ENCODE measurements at regions not wholly inside any gene's neighbourhood (a gene's known extent, or its start where the extent isn't known, plus 50 kb on each side); places are given as distances from the start of the nearest gene placed in this dataset.

GRCh38 chr15:85859671-85860070 is 64.9 kb upstream of the KLHL25 start:
- Histone ChIP-seq H3K36me3 (ENCODE audit: insufficient read depth, low read length) (no peaks in the 10 kb centered on the region), H3K4me3 (ENCODE audit: insufficient read depth, low read depth, low read length) (no peak overlapping the region), H3K9me3 (ENCODE audit: insufficient read depth, low read depth, low read length) (no peaks in the 10 kb centered on the region), H4K20me1 (ENCODE audit: insufficient read depth, low read length) (no peaks in the 10 kb centered on the region), H3K27ac (ENCODE audit: low read depth, low read length) (no peak overlapping the region), H3K4me1 (ENCODE audit: insufficient read depth, low read length) (no peaks in the 10 kb centered on the region), H3K79me2 (ENCODE audit: insufficient read depth, low read length) (no peaks in the 10 kb centered on the region), H3K9ac (ENCODE audit: low read length) (no peak overlapping the region), H3K27me3 (ENCODE audit: insufficient read depth, low read length) (peaks cover 2% of the 10 kb centered on the region), H2AFZ (ENCODE audit: low read depth, low read length) (no peak overlapping the region), H3K4me2 (ENCODE audit: low read length) (no peak overlapping the region)
- FAIRE-seq (no peak), DNase-seq (ENCODE audit: low read depth) (no peak)
- H3K4me3 Mint-ChIP-seq (ENCODE audit: unreplicated experiment) = no peak overlapping the region
- TF ChIP-seq EZH2 (IDR thresholded peaks at IDR 0.05; ENCODE audit: insufficient read depth, low read length) (no peak), CTCF (IDR thresholded peaks at IDR 0.05; ENCODE audit: insufficient read depth, low read depth, low read length) (no peak)
- peaks cover 23% of the 10 kb centered on the region for H3K27me3 Mint-ChIP-seq (ENCODE audit: low read depth, unreplicated experiment)
- H3K27ac Mint-ChIP-seq (ENCODE audit: unreplicated experiment) = no peak overlapping the region
- H3K4me1 Mint-ChIP-seq (ENCODE audit: low read depth, unreplicated experiment) = no peaks in the 10 kb centered on the region
- no peaks in the 10 kb centered on the region for H3K36me3 Mint-ChIP-seq (ENCODE audit: low read depth, unreplicated experiment)
- H3K9me3 Mint-ChIP-seq (ENCODE audit: unreplicated experiment) = no peaks in the 10 kb centered on the region

GRCh38 chr15:85860394-85861161 is 65.9 kb upstream of the KLHL25 start:
- no peaks in the 10 kb centered on the region for H3K36me3 Mint-ChIP-seq (ENCODE audit: low read depth, unreplicated experiment)
- no peaks in the 10 kb centered on the region for H3K9me3 ChIP-seq (ENCODE audit: insufficient read depth, low read depth, low read length)
- TF ChIP-seq EZH2 (IDR thresholded peaks at IDR 0.05; ENCODE audit: insufficient read depth, low read length) = no peak
- TF ChIP-seq CTCF (IDR thresholded peaks at IDR 0.05; ENCODE audit: insufficient read depth, low read depth, low read length) = no peak
- no peak overlapping the region for H3K4me3 ChIP-seq (ENCODE audit: insufficient read depth, low read depth, low read length)
- no peak overlapping the region for H2AFZ ChIP-seq (ENCODE audit: low read depth, low read length)
- H3K9me3 Mint-ChIP-seq (ENCODE audit: unreplicated experiment) = no peaks in the 10 kb centered on the region
- DNase-seq (ENCODE audit: low read depth) (no peak), FAIRE-seq (no peak)
- H3K27ac ChIP-seq (ENCODE audit: low read depth, low read length) = no peak overlapping the region
- no peak overlapping the region for H3K4me3 Mint-ChIP-seq (ENCODE audit: unreplicated experiment)
- H3K9ac ChIP-seq (ENCODE audit: low read length) = no peak overlapping the region
- no peaks in the 10 kb centered on the region for H3K36me3 ChIP-seq (ENCODE audit: insufficient read depth, low read length)
- no peaks in the 10 kb centered on the region for H4K20me1 ChIP-seq (ENCODE audit: insufficient read depth, low read length)
- H3K27me3 ChIP-seq (ENCODE audit: insufficient read depth, low read length) = peaks cover 2% of the 10 kb centered on the region
- no peak overlapping the region for H3K27ac Mint-ChIP-seq (ENCODE audit: unreplicated experiment)
- H3K4me1 ChIP-seq (ENCODE audit: insufficient read depth, low read length) = no peaks in the 10 kb centered on the region
- no peaks in the 10 kb centered on the region for H3K4me1 Mint-ChIP-seq (ENCODE audit: low read depth, unreplicated experiment)
- no peaks in the 10 kb centered on the region for H3K79me2 ChIP-seq (ENCODE audit: insufficient read depth, low read length)
- H3K4me2 ChIP-seq (ENCODE audit: low read length) = no peak overlapping the region
- peaks cover 23% of the 10 kb centered on the region for H3K27me3 Mint-ChIP-seq (ENCODE audit: low read depth, unreplicated experiment)

GRCh38 chr15:85865070-85865684 is 70.5 kb upstream of the KLHL25 start:
- Histone ChIP-seq H4K20me1 (ENCODE audit: insufficient read depth, low read length) (no peaks in the 10 kb centered on the region), H3K36me3 (ENCODE audit: insufficient read depth, low read length) (no peaks in the 10 kb centered on the region), H3K79me2 (ENCODE audit: insufficient read depth, low read length) (no peaks in the 10 kb centered on the region), H3K4me3 (ENCODE audit: insufficient read depth, low read depth, low read length) (no peak overlapping the region), H3K4me1 (ENCODE audit: insufficient read depth, low read length) (no peaks in the 10 kb centered on the region), H3K9ac (ENCODE audit: low read length) (no peak overlapping the region), H3K9me3 (ENCODE audit: insufficient read depth, low read depth, low read length) (no peaks in the 10 kb centered on the region), H2AFZ (ENCODE audit: low read depth, low read length) (no peak overlapping the region), H3K27me3 (ENCODE audit: insufficient read depth, low read length) (peaks cover 3% of the 10 kb centered on the region), H3K27ac (ENCODE audit: low read depth, low read length) (no peak overlapping the region), H3K4me2 (ENCODE audit: low read length) (no peak overlapping the region)
- H3K4me3 Mint-ChIP-seq (ENCODE audit: unreplicated experiment) = no peak overlapping the region
- DNase-seq (ENCODE audit: low read depth) = peak; percentile 23
- no peak for FAIRE-seq
- TF ChIP-seq EZH2 (IDR thresholded peaks at IDR 0.05; ENCODE audit: insufficient read depth, low read length) (no peak), CTCF (IDR thresholded peaks at IDR 0.05; ENCODE audit: insufficient read depth, low read depth, low read length) (peak; percentile 59)
- H3K27me3 Mint-ChIP-seq (ENCODE audit: low read depth, unreplicated experiment) = peaks cover 10% of the 10 kb centered on the region
- H3K27ac Mint-ChIP-seq (ENCODE audit: unreplicated experiment) = no peak overlapping the region
- no peaks in the 10 kb centered on the region for H3K9me3 Mint-ChIP-seq (ENCODE audit: unreplicated experiment)
- no peaks in the 10 kb centered on the region for H3K36me3 Mint-ChIP-seq (ENCODE audit: low read depth, unreplicated experiment)
- no peaks in the 10 kb centered on the region for H3K4me1 Mint-ChIP-seq (ENCODE audit: low read depth, unreplicated experiment)

All from astrocyte (in vitro differentiated cells and primary cell).